Stomach (tissue), 4 donors: ENCODE measurements at regions not wholly inside any gene's neighbourhood (a gene's known extent, or its start where the extent isn't known, plus 50 kb on each side); places are given as distances from the start of the nearest gene placed in this dataset.

Source experiments
- CTCF ChIP-seq, 7 experiments: fragments of 450-650 bp in 4 of 7; fragments of 200-600 bp in 3 of 7; sonication (generic) in 3 of 7; IDR thresholded peaks; one replicate each; pipeline ENCODE4 v1.5.1; 2016 to 2019; ENCODE audit warnings: antibody characterized with exemption in 7 of 7, control low read depth in 2 of 7, mild to moderate bottlenecking in 1 of 7
- EP300 ChIP-seq: sonication (generic); formaldehyde crosslinking; IDR thresholded peaks from one replicate; pipeline ENCODE4 v1.6.1; 2017; ENCODE audit warnings: antibody characterized with exemption
- POLR2A ChIP-seq, 4 donors: fragments of 450-650 bp; IDR thresholded peaks; one replicate each; pipeline ENCODE4 v1.6.1; 2016; ENCODE audit warnings: antibody characterized with exemption in 4 of 4, control low read depth in 2 of 4, mild to moderate bottlenecking in 1 of 4, moderate library complexity in 1 of 4
- POLR2AphosphoS5 ChIP-seq, 3 donors: sonication (generic); formaldehyde crosslinking; IDR thresholded peaks; one replicate each; pipeline ENCODE4 v1.6.1; 2016; ENCODE audit warnings: antibody characterized with exemption in 3 of 3

- TF ChIP-seq POLR2AphosphoS5 (IDR thresholded peaks at IDR 0.05) (no peak), POLR2A (IDR thresholded peaks at IDR 0.05) (no peak), CTCF (IDR thresholded peaks at IDR 0.05) (no peak), EP300 (no peak)
Observed at GRCh38 chr4:117637347-117637746, 396.9 kb upstream of the NDST3 start.
